Psoas muscle (tissue), 7 donors: ENCODE measurements at regions not wholly inside any gene's neighbourhood (a gene's known extent, or its start where the extent isn't known, plus 50 kb on each side); places are given as distances from the start of the nearest gene placed in this dataset.
A peak's percentile ranks its signal among the peaks of the same experiment; 100 is the strongest.

Source experiments
- ATAC-seq, 4 donors: fragments of 200-7000 bp; cut with Tn5 transposase; one replicate each; pipeline ENCODE4 v1.9.1; 2020; ENCODE audit warnings: moderate library complexity in 3 of 4, mild to moderate bottlenecking in 2 of 4
- DNase-seq, 2 donors: peaks; one replicate each; pipeline ENCODE4 v3.0.0-alpha.2; 2020
- H3K27ac ChIP-seq: fragments of 200-600 bp; one replicate; pipeline ENCODE4 v1.8.0; 2022
- H3K27me3 ChIP-seq, 3 donors: fragments of 200-600 bp in 1 of 3; one replicate each; pipeline versions ENCODE4 v1.6.1 to v1.8.0; 2013 to 2022; ENCODE audit warnings: low read length in 2 of 3, mild to moderate bottlenecking in 2 of 3, moderate library complexity in 1 of 3; ENCODE audit not compliant: insufficient read depth in 3 of 3
- H3K36me3 ChIP-seq, 2 donors: fragments of 200-600 bp in 1 of 2; one replicate each; pipeline versions ENCODE4 v1.6.1 to v1.8.0; 2013 to 2022; ENCODE audit warnings: low read depth in 1 of 2, mild to moderate bottlenecking in 1 of 2, moderate library complexity in 1 of 2; ENCODE audit not compliant: insufficient read depth in 1 of 2
- H3K4me1 ChIP-seq: fragments of 200-600 bp; one replicate; pipeline ENCODE4 v1.8.0; 2022
- H3K4me3 ChIP-seq: fragments of 200-600 bp; one replicate; pipeline ENCODE4 v1.8.0; 2022; ENCODE audit warnings: mild to moderate bottlenecking
- H3K9me3 ChIP-seq: fragments of 200-600 bp; one replicate; pipeline ENCODE4 v1.8.0; 2022
- CTCF ChIP-seq: fragments of 200-600 bp; IDR thresholded peaks from one replicate; pipeline ENCODE4 v1.8.0; 2022; ENCODE audit warnings: antibody characterized with exemption
- WGBS, 3 donors: extraction: QIAGEN DNeasy Blood & Tissue Kit; methylation state at CpG; one replicate each; pipeline versions ENCODE4 v1.1.6 to v1.1.7; 2013; 5-methylcytosine and 5-hydroxymethylcytosine counted together
- intact Hi-C, 2 donors: fragments of 100-400 bp; cut with DNase I; formaldehyde crosslinking; loops; one replicate each; pipeline versions ENCODE4 v1.11.0 to v1.14.2; 2022
- donor health status: healthy with polysubstance abuse.
- donor health status: DM: no; HTN: no; CAD: no; lungs with moderate emphysema.
- donor health status: Bipolar disorder and iron deficiency.
- donor health status: healthy.
- donor health status: DM: yes; HTN: yes; CAD: no.
- donor health status: DM: no; HTN: no; CAD: no.
- donor health status: DM: yes; HTN: yes; CAD: no.

GRCh38 chr2:150145299-150145692 is 342.2 kb downstream of the RND3 start:
- Histone ChIP-seq H3K4me1 (no peaks in the 10 kb centered on the region), H3K27ac (no peak overlapping the region), H3K36me3 (no peaks in the 10 kb centered on the region), H3K9me3 (peaks cover 10% of the 10 kb centered on the region), H3K4me3 (no peak overlapping the region), H3K27me3 (no peaks in the 10 kb centered on the region)
- 67 to 85% (median 81%) methylated on average over 4 of the region's 4 CpGs for WGBS, 3 donors
- no peak for DNase-seq
- no peak for TF ChIP-seq CTCF
- intact Hi-C loops: no loop called here
- no peak for ATAC-seq

- TF ChIP-seq CTCF: no peak
- intact Hi-C loops: no loop called here
- no peak for ATAC-seq
- peaks cover 10% of the 10 kb centered on the region for H3K9me3 ChIP-seq
- no peak overlapping the region for H3K27ac ChIP-seq
- WGBS, 3 donors: 65 to 91% (median 75%) methylated on average over 2 of the region's 2 CpGs
- H3K36me3 ChIP-seq: no peaks in the 10 kb centered on the region
- H3K4me3 ChIP-seq: no peak overlapping the region
- H3K27me3 ChIP-seq: no peaks in the 10 kb centered on the region
- no peaks in the 10 kb centered on the region for H3K4me1 ChIP-seq
- DNase-seq: no peak
These were observed 342.7 kb downstream of the RND3 start for GRCh38 chr2:150144546-150145298.

- Histone ChIP-seq H3K27ac (no peak overlapping the region), H3K4me1 (no peaks in the 10 kb centered on the region), H3K36me3 (no peaks in the 10 kb centered on the region), H3K4me3 (no peak overlapping the region), H3K9me3 (peaks cover 10% of the 10 kb centered on the region), H3K27me3 (no peaks in the 10 kb centered on the region)
- 46 to 52% (median 49%) methylated on average over 7 of the region's 7 CpGs for WGBS, 3 donors
- no peak for TF ChIP-seq CTCF
- DNase-seq: no peak
- intact Hi-C loops: no loop called here
- peak in 1 of 4 donors; percentile 15 for ATAC-seq
These were observed 344.4 kb downstream of the RND3 start for GRCh38 chr2:150143087-150143536.

- DNase-seq: no peak
- 95 to 100% (median 98%) methylated on average over 1 of the region's 1 CpG for WGBS, 3 donors
- no peak for ATAC-seq
These were observed 344.9 kb downstream of the RND3 start for GRCh38 chr2:150142561-150142960.

More at GRCh38 chr2:150142561-150142960, 344.9 kb downstream of the RND3 start:
- TF ChIP-seq CTCF: no peak
- Histone ChIP-seq H3K4me1 (no peaks in the 10 kb centered on the region), H3K4me3 (no peak overlapping the region), H3K9me3 (peaks cover 10% of the 10 kb centered on the region), H3K27me3 (no peaks in the 10 kb centered on the region), H3K27ac (no peak overlapping the region), H3K36me3 (no peaks in the 10 kb centered on the region)
- intact Hi-C loops: no loop called here
